Endothelial cell of umbilical vein (primary cell): ENCODE measurements at regions not wholly inside any gene's neighbourhood (a gene's known extent, or its start where the extent isn't known, plus 50 kb on each side); places are given as distances from the start of the nearest gene placed in this dataset.

Experiments
- BruUV-seq: library from RNA; stranded (reverse); fragments of 400-500 nt; replicated peaks from 2 replicates; lab custom pipeline; 2021; lab: Mats Ljungman, UMichigan
- CTCF ChIA-PET: fragments of 300-600, 350-600 bp; sonication (Branson Sonifier 250); formaldehyde crosslinking; loops from one replicate; lab custom pipeline; 2021; ENCODE audit warnings: antibody characterized with exemption, inconsistent platforms; lab: Charles Lee
- POLR2A ChIA-PET: fragments of 300-600, 350-600 bp; sonication (Branson Sonifier 250); formaldehyde crosslinking; loops from one replicate; lab custom pipeline; 2021; ENCODE audit warnings: antibody characterized with exemption, inconsistent platforms; lab: Charles Lee
- DNase-seq: peaks from one replicate; pipeline ENCODE4 v3.0.0-alpha.2; 2011; ENCODE audit warnings: low read depth, low spot score
- FAIRE-seq: peaks from 2 replicates; lab custom pipeline; 2011; peaks lifted over from hg19 to GRCh38; lab: Jason Lieb, UNC
- H2AFZ ChIP-seq: 2 replicates; pipeline ENCODE4 v1.6.0; 2012; ENCODE audit warnings: low read depth, low read length, control low read depth, inconsistent platforms
- H3K27ac ChIP-seq: 2 replicates; pipeline ENCODE4 v1.5.1; 2011; ENCODE audit warnings: low read depth, mild to moderate bottlenecking, control low read depth, low read length, moderate library complexity; ENCODE audit not compliant: insufficient read depth
- H3K27me3 ChIP-seq, 2 experiments: 2 replicates each; pipeline versions ENCODE4 v1.6.0 to v1.6.1; 2011; ENCODE audit warnings: low read length in 2 of 2, mixed read lengths in 1 of 2; ENCODE audit not compliant: control insufficient read depth in 2 of 2, insufficient read depth in 2 of 2
- H3K36me3 ChIP-seq, 2 experiments: 2 replicates in 1 of 2; 3 replicates in 1 of 2; pipeline ENCODE4 v1.5.1; 2011; ENCODE audit warnings: low read length in 2 of 2, mild to moderate bottlenecking in 1 of 2, moderate library complexity in 1 of 2; ENCODE audit not compliant: control insufficient read depth in 2 of 2, insufficient read depth in 2 of 2; ENCODE audit errors: extremely low read depth in 1 of 2
- H3K4me1 ChIP-seq: 3 replicates; pipeline ENCODE4 v1.5.1; 2011; ENCODE audit warnings: mild to moderate bottlenecking, low read length; ENCODE audit not compliant: control insufficient read depth, insufficient read depth; ENCODE audit errors: extremely low read depth
- H3K4me2 ChIP-seq: 2 replicates; pipeline ENCODE4 v1.6.1; 2011; ENCODE audit warnings: low read length, control low read depth, mixed read lengths; ENCODE audit not compliant: insufficient read depth
- H3K4me3 ChIP-seq, 3 experiments: fragments of 200-600 bp in 1 of 3; sonication (generic), shearing (Covaris generic) in 1 of 3; replicated peaks in 1 of 3; 2 replicates each; pipeline ENCODE4 v1.5.1; 2011 to 2016; ENCODE audit warnings: control low read depth in 3 of 3, low read length in 3 of 3, mild to moderate bottlenecking in 2 of 3, inconsistent platforms in 1 of 3, low read depth in 1 of 3, moderate library complexity in 1 of 3; ENCODE audit not compliant: insufficient read depth in 1 of 3
- H3K79me2 ChIP-seq: 2 replicates; pipeline ENCODE4 v1.6.0; 2012; ENCODE audit warnings: low read length, inconsistent platforms; ENCODE audit not compliant: control insufficient read depth, insufficient read depth
- H3K9ac ChIP-seq: replicated peaks from 2 replicates; pipeline ENCODE3; 2011; ENCODE audit warnings: low read length, control low read depth; ENCODE audit not compliant: insufficient read depth; ENCODE audit errors: extremely low read depth
- H3K9me1 ChIP-seq: replicated peaks from 3 replicates; pipeline ENCODE4 v1.6.0; 2011; ENCODE audit warnings: mild to moderate bottlenecking, low read length; ENCODE audit not compliant: control insufficient read depth, insufficient read depth; ENCODE audit errors: extremely low read depth
- H3K9me3 ChIP-seq: replicated peaks from 2 replicates; pipeline ENCODE4 v1.5.1; 2012; ENCODE audit warnings: low read length, inconsistent platforms; ENCODE audit not compliant: control insufficient read depth, insufficient read depth
- H4K20me1 ChIP-seq: replicated peaks from 2 replicates; pipeline ENCODE3; 2011; ENCODE audit warnings: mild to moderate bottlenecking, low read length; ENCODE audit not compliant: control insufficient read depth, insufficient read depth; ENCODE audit errors: extremely low read depth
- EZH2 ChIP-seq: IDR thresholded peaks from 2 replicates; pipeline ENCODE4 v1.6.1; 2012; ENCODE audit warnings: borderline replicate concordance, low read depth, mild to moderate bottlenecking, moderate library complexity, low read length, inconsistent platforms; ENCODE audit not compliant: severe bottlenecking
- FOS ChIP-seq: IDR thresholded peaks from 2 replicates; pipeline ENCODE4 v1.6.1; 2011; ENCODE audit warnings: mild to moderate bottlenecking, low read length, moderate library complexity, borderline replicate concordance; ENCODE audit not compliant: insufficient read depth
- GATA2 ChIP-seq: IDR thresholded peaks from 2 replicates; pipeline ENCODE4 v1.7.0; 2011; ENCODE audit warnings: low read depth, mild to moderate bottlenecking, moderate library complexity, mixed read lengths, low read length; ENCODE audit not compliant: insufficient read length, insufficient read depth
- JUN ChIP-seq: IDR thresholded peaks from 2 replicates; pipeline ENCODE4 v1.6.1; 2011; ENCODE audit warnings: borderline replicate concordance, low read depth; ENCODE audit not compliant: insufficient read length, insufficient read depth
- MAX ChIP-seq: IDR thresholded peaks from 2 replicates; pipeline ENCODE4 v1.6.1; 2011; ENCODE audit not compliant: insufficient read depth, insufficient read length
- MYC ChIP-seq: IDR thresholded peaks from one replicate; pipeline ENCODE4 v1.6.1; 2011; ENCODE audit warnings: mild to moderate bottlenecking, low read depth, low read length
- POLR2A ChIP-seq: IDR thresholded peaks from 2 replicates; pipeline ENCODE4 v1.6.1; 2012; ENCODE audit warnings: low read depth, mild to moderate bottlenecking, control low read depth, low read length
- POLR2AphosphoS5 ChIP-seq: IDR thresholded peaks from 2 replicates; pipeline ENCODE4 v1.6.1; 2012; ENCODE audit warnings: low read depth, mild to moderate bottlenecking, control low read depth, low read length, moderate library complexity; ENCODE audit not compliant: insufficient read depth
- dilution Hi-C: fragments of 300-500 bp; cut with MboI; formaldehyde crosslinking; loops from one replicate; pipeline ENCODE4 v1.15.0; 2019; ENCODE audit warnings: low sequenced_read_pairs; ENCODE audit not compliant: extremely low pct_ligation_motif_present
- intact Hi-C: fragments of 100-400 bp; cut with micrococcal nuclease; formaldehyde crosslinking; loops from one replicate; pipeline ENCODE4 v1.10.0; 2022
- TF ChIP-seq, protein P1 (sequence below), 2 donors: IDR thresholded peaks; 1 replicate in 1 of 2; 2 replicates in 1 of 2; pipeline ENCODE4 v1.5.1; 2011; ENCODE audit warnings: low read length in 2 of 2, mild to moderate bottlenecking in 2 of 2, moderate library complexity in 2 of 2, control low read depth in 1 of 2, inconsistent platforms in 1 of 2, low read depth in 1 of 2; ENCODE audit not compliant: insufficient read depth in 1 of 2; ENCODE audit errors: extremely low read depth in 1 of 2

DNA sequence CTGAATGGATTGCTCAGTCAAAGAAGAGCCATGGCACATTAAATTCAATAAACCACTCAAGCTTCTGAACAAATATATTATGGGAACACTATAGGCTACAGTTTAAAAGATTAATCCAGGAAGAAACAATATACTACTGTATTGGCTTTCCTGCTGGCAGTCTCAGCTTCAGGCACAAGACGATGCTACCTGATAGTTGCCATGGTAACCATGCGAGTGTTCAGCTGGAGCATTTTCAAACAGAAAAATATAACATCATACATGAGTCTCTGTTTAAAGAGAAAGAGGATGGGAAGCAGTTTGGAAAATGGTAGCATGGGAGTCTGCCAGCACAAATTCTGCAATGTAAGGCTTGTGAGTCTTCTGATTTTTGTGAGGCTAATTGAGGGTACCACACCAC, 65.9 kb upstream of the CPO start:
- H3K27ac ChIP-seq = no peak overlapping the region
- peaks cover 0 to 7% of the 10 kb centered on the region in 2 experiments for H3K27me3 ChIP-seq
- H3K9me1 ChIP-seq = no peaks in the 10 kb centered on the region
- no peak for DNase-seq
- no peaks in the 10 kb centered on the region for H3K9me3 ChIP-seq
- no peaks in the 10 kb centered on the region for H3K79me2 ChIP-seq
- TF ChIP-seq POLR2AphosphoS5 (no peak), EZH2 (no peak), FOS (no peak), POLR2A (no peak), MAX (no peak), MYC (no peak), GATA2 (no peak), JUN (no peak)
- TF ChIP-seq, protein P1, sequence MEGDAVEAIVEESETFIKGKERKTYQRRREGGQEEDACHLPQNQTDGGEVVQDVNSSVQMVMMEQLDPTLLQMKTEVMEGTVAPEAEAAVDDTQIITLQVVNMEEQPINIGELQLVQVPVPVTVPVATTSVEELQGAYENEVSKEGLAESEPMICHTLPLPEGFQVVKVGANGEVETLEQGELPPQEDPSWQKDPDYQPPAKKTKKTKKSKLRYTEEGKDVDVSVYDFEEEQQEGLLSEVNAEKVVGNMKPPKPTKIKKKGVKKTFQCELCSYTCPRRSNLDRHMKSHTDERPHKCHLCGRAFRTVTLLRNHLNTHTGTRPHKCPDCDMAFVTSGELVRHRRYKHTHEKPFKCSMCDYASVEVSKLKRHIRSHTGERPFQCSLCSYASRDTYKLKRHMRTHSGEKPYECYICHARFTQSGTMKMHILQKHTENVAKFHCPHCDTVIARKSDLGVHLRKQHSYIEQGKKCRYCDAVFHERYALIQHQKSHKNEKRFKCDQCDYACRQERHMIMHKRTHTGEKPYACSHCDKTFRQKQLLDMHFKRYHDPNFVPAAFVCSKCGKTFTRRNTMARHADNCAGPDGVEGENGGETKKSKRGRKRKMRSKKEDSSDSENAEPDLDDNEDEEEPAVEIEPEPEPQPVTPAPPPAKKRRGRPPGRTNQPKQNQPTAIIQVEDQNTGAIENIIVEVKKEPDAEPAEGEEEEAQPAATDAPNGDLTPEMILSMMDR (IDR thresholded peaks at IDR 0.05; ENCODE audit: extremely low read depth in 1 of 2, insufficient read depth in 1 of 2, low read depth in 1 of 2, low read length in 2 of 2) = no peak
- dilution Hi-C loops = no loop called here
- POLR2A ChIA-PET = no interaction called here
- H3K4me3 ChIP-seq = no peak overlapping the region
- CTCF ChIA-PET = no interaction called here
- H4K20me1 ChIP-seq = no peaks in the 10 kb centered on the region
- H3K4me2 ChIP-seq = no peak overlapping the region
- intact Hi-C loops = no loop called here
- H3K36me3 ChIP-seq = no peaks in the 10 kb centered on the region
- H3K4me1 ChIP-seq = no peaks in the 10 kb centered on the region
- no peak overlapping the region for H2AFZ ChIP-seq
- BruUV-seq = no TSS peak
- H3K9ac ChIP-seq = no peak overlapping the region
- no peak for FAIRE-seq
